GM12878 (cell line): ENCODE measurements at regions not wholly inside any gene's neighbourhood (a gene's known extent, or its start where the extent isn't known, plus 50 kb on each side); places are given as distances from the start of the nearest gene placed in this dataset.
"Not testable (repeated sequence)": the region's sequence is repeated elsewhere in the genome, so short reads cannot be mapped to it uniquely, and the experiment has no call there.

Experiments used
- CTCF ChIP-seq, 3 experiments: IDR thresholded peaks in 2 of 3; conservative IDR thresholded peaks in 1 of 3; 2 replicates each; pipeline ENCODE4 v1.5.1; 2011; ENCODE audit warnings: low read depth in 3 of 3, low read length in 3 of 3, mild to moderate bottlenecking in 3 of 3, control low read depth in 2 of 3, moderate library complexity in 2 of 3, inconsistent platforms in 1 of 3, mixed read lengths in 1 of 3; ENCODE audit not compliant: control insufficient read depth in 2 of 3, insufficient read depth in 1 of 3; ENCODE audit errors: extremely low read depth in 1 of 3
- EP300 ChIP-seq, 2 experiments: fragments of 150-350 bp in 1 of 2; IDR thresholded peaks; 2 replicates each; pipeline ENCODE4 v1.6.1; 2011 to 2012; ENCODE audit warnings: low read depth in 2 of 2, low read length in 2 of 2, borderline replicate concordance in 1 of 2, improper control_type of control experiment in 1 of 2, inconsistent platforms in 1 of 2; ENCODE audit not compliant: control insufficient read depth in 1 of 2
- EZH2 ChIP-seq: IDR thresholded peaks from 2 replicates; pipeline ENCODE4 v1.6.1; 2012; ENCODE audit warnings: low read depth, mild to moderate bottlenecking, control low read depth, inconsistent platforms, low read length, borderline replicate concordance; ENCODE audit not compliant: control insufficient read depth
- FOXK2 ChIP-seq: fragments of 450-650 bp; IDR thresholded peaks from 2 replicates; pipeline ENCODE4 v1.6.1; 2017; ENCODE audit warnings: mild to moderate bottlenecking, moderate library complexity
- GABPA ChIP-seq: IDR thresholded peaks from 2 replicates; pipeline ENCODE4 v1.6.1; 2014; ENCODE audit warnings: antibody characterized with exemption, low read depth, mild to moderate bottlenecking, inconsistent platforms
- RAD21 ChIP-seq: IDR thresholded peaks from 2 replicates; pipeline ENCODE4 v1.6.1; 2011; ENCODE audit warnings: mild to moderate bottlenecking, low read depth, low read length, moderate library complexity; ENCODE audit not compliant: insufficient read depth
- RAD51 ChIP-seq: fragments of 450-650 bp; IDR thresholded peaks from 2 replicates; pipeline ENCODE4 v1.6.1; 2016; ENCODE audit warnings: moderate library complexity, mild to moderate bottlenecking, inconsistent platforms
- ZNF207 ChIP-seq: fragments of 450-650 bp; IDR thresholded peaks from 2 replicates; pipeline ENCODE4 v1.6.1; 2014; ENCODE audit warnings: antibody characterized with exemption, mild to moderate bottlenecking, borderline replicate concordance

- not testable (repeated sequence) for TF ChIP-seq EP300 (IDR thresholded peaks at IDR 0.05; ENCODE audit: borderline replicate concordance in 1 of 2, control insufficient read depth in 1 of 2, low read depth in 2 of 2, low read length in 2 of 2); GABPA; RAD21; EZH2; FOXK2; ZNF207; RAD51; CTCF (IDR thresholded peaks at IDR 0.05 in 2 of 3, conservative IDR thresholded peaks at IDR 0.05 in 1 of 3; ENCODE audit: control insufficient read depth in 2 of 3, extremely low read depth in 1 of 3, insufficient read depth in 1 of 3, low read depth in 3 of 3, low read length in 3 of 3)
Measured at GRCh38 chr15:79782307-79782706, 114.5 kb downstream of the MTHFS start.
